ENCODE measurements at regions not wholly inside any gene's neighbourhood (a gene's known extent, or its start where the extent isn't known, plus 50 kb on each side); places are given as distances from the start of the nearest gene placed in this dataset.
"Not testable (repeated sequence)": the region's sequence is repeated elsewhere in the genome, so short reads cannot be mapped to it uniquely, and the experiment has no call there.

DNA sequence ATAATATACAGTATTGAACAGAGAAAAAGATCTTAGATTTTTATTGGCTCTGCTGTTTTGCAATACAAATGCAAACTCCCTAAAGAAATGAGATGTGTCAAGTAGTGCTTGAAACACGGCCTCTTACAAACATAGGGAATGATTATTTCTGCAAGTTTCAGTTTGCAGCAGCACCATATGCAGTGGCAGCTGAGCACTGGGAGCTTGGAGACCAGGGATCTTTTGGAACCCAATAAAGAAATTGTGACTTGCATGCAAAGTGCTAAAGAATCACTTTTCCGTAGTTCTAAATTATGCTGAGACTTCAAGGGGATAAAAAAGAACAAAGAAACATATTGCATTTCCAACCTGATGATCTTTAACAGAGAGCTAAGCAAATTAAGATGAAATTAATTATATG lies 674.6 kb upstream of the ZNF608 start:
- no peak for DNase-seq (ENCODE audit: low read depth)

DNA sequence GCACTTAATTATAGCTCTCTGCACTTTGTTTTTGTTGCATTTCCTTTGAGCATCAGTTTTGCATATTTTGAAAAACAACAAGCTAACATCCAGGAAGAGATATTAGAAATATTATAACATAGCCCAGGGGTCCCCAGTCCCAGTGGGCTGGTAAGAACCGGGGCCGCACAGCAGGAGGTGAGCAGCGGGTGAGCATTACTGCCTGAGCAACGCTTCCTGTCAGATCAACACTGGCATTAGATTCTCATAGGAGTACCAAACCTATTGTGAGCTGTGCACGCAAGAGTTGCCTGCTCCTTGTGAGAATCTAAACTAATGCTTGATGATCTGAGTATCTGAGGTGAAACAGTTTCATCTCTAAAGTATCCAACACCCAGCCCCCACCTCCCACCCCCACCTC lies 675.9 kb upstream of the ZNF608 start:
- DNase-seq (ENCODE audit: low read depth) = no peak

DNA sequence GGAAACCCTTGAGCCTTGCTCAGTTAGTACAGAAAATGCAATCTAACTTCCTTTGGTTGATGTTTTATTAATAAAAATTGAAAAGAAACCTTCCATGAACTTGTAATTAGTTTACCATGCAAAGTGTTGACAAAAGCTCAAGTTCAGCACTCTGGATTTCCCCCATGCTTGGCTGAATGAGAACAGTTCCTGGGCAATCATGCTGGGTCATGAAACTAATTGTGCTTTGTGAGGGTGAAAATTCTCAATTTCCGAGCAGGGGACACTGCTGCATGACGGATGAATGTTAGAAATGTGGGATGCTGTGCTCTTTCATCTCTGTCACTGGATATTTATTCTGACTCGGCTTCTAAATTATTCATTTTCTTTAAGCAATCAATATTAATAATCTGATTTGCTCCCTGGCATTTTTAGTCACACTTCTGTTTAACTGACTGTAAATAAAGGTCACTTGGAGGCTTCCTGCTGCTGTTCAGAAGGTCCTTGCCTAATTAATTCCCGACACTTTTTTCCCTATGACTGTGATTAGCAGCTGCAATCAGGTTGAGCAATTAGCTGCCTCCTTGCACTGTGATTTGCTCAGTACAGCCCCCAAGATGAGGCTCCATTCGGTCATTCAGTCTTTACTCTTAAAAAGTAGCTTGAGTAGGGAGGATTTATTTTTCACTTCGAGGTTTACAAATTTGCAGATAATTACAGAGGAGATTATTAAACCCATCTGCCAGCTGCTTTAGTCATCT lies 678.1 kb upstream of the ZNF608 start:
- DNase-seq (ENCODE audit: low read depth) = no peak

DNA sequence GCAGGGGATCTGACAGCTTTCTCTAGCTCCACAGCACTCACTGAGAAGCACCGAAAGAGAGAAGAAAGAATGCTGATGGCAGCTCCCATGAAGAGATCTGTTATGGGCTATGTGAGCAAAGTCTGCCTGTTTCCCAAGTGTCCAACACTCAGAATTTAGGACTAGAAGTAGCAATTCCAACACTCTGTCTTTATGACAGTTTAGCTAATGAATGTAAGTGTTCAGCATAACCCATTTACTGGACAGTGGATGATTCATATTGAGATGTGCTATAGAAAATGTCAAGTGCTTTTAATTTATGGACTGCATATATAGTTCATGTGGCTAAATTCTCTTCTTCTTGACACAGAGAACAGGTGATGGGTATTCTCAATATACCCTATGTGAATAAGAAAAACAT lies 683.1 kb upstream of the ZNF608 start:
- no peak for DNase-seq (ENCODE audit: low read depth)

DNA sequence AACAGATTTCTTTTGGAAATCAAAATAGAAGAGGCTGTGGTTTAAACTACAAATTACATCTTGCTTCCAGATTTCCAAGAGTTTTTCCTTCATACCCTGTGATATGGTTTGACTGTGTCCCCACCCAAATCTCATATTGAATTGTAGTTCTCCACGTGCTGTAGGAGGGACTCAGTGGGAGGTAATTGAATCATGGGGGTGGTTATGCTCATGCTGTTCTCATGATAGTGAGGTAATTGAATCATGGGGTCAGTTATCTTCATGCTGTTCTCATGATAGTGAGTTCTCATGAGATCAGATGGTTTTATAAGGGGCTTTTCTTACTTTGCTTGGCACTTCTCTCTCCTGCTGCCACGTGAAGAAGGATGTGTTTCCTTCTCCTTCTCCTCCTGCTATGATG lies 687.0 kb upstream of the ZNF608 start:
- no peak for DNase-seq (ENCODE audit: low read depth)

DNA sequence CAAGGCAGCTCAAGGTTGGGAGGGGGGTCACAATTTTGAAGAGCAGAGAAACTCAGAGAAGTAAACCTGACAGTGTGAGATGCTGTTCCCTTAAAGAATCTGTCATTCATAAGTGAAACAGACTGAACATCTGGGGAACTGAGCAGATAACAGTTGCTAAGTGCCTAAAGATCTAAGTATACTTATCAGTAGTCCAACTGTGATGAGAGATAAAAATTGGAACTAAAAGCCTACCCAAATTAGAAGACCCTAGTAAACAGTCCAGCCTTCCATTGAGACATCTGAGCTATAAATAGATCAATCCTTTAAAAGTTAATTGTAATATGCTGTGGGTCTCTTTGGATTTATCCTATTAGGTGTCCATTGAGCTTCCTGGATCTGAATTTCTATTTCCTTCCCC lies 692.8 kb upstream of the ZNF608 start:
- DNase-seq (ENCODE audit: low read depth) = no peak

DNA sequence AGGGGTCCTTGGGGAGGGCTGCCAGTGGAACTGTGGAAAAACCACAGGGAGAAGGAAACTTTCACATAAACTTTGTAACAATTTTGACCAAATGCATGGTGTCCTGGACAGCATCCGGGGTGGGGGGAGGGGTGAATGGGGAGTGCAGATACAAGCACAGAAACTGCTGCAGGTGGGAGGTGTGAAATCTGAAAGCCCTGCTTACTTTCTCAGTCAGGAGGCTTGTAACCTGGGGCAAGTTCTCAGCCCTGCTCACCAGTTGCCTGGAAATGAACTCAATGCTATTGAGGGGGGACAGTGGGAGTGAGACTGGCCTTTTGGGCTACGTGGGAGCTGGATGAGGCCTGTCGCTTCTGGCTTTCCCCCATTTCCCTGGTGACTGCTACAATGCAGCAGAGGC lies 694.5 kb upstream of the ZNF608 start:
- DNase-seq (ENCODE audit: low read depth) = no peak

DNA sequence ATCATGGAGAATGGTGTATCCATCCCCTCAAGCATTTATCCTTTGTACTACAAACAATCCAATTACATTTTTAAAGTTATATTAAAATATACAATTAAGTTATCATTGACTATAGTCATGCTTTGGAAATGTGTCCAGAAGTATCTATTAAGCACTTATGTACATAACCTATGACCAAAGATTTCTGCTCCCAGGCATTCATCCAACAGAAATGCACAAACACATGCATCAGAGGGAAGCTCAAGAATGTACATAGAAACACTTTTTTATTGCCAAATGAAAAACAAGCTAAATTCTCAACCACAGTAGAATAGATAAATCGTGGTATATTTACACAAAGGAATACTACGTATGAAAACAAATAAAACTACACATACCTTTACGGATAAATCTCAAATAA lies 700.5 kb upstream of the ZNF608 start:
- no peak for DNase-seq (ENCODE audit: low read depth)

DNA sequence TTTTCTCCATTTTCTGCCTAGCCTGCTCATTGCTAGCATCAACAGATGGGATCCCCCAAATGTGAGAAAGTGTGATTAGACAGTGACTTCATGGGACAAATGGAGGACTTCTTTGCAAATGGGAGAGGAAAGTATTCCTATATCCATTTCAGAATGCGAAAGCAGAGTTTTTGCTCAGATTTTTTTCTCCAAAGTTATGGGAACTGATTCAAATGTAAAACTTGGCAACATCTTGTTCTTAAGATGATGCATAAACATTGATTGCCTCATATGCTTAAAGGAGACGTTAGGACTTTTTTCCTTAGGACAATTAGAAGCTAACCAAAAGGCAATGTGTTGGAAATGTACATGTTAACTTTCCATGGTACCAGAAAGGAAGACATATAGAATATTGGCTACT lies 704.3 kb upstream of the ZNF608 start:
- no peak for DNase-seq (ENCODE audit: low read depth)

DNA sequence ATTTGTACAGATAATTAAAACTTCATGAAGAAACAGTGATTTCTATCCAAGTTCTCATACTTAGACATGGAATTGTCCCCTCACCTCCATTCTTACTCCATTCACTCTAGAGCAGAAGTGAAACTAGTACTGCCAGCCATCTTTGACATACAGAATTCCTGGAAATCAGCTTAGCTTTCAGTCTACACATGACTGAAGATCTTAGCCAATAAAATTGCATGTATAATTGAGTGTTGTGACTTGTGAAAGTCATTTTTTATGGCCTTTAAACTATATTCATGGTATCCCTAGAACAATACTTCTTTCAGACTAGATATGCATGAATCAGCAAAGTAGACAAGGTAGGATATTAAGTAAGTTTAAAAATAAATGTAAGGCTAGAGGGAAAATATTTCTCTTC lies 705.2 kb upstream of the ZNF608 start:
- no peak for DNase-seq (ENCODE audit: low read depth)

DNA sequence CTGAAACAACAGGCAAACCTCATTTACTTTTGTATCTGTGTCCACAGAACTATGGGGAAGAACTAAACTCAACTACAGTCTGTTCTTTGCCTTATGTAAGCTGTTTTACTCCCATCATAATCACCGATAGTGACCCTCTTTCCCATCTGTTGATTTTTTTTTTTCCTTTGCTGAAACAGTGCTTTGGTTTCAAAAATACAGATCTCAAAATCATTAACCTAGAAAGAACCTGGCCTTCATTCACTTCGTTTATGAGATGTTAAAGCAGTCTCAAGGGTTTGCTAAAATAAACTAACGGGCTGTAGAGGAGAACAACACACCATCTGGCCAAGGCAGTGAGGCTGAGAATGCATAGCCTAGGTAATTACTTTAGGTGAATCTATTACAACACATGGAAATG lies 706.6 kb upstream of the ZNF608 start:
- no peak for DNase-seq (ENCODE audit: low read depth)

DNA sequence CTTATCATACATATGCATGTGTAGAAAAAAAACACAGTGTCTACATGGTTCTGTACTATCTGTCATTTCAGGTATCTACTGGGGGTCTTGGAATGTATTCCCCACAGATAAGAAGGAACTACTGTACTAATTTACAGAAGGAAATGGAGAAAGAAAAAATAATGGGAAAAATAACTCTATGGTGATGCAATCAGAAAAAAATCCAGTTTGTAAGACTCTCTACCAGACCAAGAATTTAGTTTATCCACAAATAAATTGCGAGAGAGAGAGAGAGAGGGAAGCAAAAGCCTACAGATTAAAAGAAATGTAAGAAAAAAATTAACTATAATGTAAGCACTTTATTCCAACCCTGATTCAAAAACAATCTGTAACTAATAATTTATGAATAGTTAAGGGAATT lies 708.6 kb upstream of the ZNF608 start:
- no peak for DNase-seq (ENCODE audit: low read depth)

DNA sequence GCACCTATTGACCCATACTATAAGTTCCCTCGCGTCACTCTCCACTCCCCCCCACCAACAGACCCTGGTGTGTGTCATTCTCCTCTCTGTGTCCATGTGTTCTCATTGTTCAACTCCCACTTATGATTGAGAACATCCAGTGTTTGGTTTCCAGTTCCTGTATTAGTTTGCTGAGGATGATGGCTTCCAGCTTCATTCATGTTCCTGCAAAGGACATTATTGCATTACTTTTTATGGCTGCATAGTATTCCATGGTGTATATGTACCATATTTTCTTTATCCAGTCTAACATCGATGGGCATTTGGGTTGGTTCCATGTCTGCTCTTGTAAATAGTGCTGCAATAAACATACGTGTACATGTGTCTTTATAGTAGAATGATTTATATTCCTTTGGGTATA lies 709.6 kb upstream of the ZNF608 start:
- DNase-seq (ENCODE audit: low read depth) = not testable (repeated sequence)

DNA sequence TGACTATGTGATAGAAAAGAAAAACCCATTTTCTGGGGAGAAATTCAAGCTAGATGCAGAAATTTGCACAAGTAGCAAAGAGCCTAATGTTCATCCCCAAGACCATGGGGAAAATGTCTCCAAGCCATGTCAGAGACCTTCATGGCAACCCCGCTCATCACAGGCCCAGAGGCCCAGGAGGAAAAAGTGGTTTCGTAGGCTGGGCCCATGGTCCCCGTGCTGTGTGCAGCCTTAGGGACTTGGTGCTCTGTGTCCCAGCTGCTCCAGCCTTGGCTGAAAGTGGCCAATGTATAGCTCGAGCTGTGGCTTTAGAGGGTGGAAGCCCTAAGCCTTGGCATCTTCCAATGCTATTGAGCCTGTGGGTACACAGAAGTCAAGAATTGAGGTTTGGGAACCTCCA lies 711.2 kb upstream of the ZNF608 start:
- DNase-seq (ENCODE audit: low read depth) = no peak

DNA sequence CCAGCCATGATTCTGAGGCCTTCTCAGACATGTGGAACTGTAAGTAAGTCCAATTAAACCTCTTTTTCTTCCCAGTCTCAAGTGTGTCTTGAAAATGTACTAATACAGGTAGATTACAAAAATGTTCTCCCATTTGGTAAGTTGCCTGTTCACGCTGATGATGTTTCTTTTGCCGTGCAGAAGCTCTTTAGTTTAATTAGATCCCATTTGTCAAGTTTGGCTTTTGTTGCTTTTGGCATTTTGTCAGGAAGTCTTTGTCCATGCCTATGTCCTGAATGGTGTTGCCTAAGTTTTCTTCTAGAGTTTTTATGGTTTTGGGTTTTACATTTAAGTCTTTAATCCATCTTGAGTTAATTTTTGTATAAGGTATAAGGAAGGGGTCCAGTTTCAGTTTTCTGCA lies 712.5 kb upstream of the ZNF608 start:
- not testable (repeated sequence) for DNase-seq (ENCODE audit: low read depth)

DNA sequence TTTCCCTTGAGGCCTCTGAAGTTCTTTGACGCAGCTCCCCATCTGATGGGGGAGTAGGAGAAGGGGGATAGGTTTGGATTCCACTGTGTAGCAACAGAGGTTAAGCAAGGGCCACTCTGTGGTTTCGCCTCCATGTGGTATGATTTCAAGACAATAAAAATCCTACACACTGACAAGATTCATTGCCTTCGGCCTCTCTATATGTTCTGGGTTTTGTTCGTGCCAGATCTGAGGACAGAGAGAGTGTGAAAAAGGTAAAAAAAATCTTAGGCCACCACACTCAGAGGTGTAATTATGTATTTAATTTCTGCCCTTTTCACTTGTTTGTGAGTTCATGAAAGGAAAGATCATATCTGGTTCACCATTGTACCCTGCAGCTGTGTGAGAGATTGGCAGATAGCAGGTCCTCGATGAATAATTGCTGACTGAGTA lies 715.2 kb upstream of the ZNF608 start:
- no peak for DNase-seq (ENCODE audit: low read depth)

DNA sequence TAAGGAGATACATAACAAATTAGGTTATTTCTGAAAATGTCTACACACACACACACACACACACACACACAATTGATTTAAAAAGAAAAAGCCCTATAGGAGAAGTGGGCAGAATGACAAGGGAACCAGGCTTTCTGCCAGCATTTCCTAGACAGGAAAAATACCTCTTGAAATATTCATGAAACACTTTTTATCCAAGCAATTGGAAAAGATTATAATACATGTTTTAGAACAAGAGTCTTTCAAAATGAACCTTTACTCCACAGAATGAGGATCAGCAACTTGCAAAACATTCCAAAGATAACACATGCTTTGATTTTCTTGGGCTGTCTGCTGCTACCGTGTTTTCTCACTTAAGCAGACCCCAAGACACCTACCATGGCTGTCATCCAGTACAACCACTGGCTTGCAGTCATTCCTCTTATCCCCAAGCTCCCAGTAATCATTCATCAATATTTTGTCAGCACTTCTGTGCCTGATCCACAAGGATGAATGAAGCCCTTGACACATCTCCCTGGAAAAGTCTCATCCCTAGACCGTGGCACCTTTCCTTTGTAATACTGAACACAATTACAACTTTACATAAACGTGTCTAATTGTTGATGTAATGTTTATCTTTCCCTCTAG lies 717.1 kb upstream of the ZNF608 start:
- DNase-seq (ENCODE audit: low read depth) = no peak

DNA sequence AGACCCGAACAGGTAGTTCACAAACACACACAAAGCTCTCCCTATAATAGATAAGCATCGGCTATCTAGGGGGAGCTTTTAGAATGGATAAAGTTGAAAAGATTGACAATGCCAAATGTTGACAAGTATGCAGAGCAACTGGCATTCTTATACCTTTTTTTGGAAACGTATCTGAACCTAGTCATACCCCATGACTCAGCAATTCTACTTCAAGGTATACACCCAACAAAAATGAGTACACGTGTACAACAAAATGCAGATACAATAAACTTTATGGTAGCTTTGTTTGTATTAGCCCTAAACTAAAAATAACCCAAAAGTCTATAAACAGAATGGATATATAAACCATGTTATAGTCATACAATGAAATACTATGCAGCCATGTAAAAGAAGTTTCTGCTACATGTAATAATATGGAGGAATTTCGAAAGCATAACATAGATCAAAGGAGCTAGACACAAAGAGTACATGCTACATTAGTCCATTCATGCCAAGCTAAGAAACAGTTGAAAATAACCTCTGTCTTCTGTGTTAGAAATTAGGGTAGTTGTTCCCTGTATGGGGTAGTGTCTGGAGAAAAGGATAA lies 718.5 kb upstream of the ZNF608 start:
- DNase-seq (ENCODE audit: low read depth) = no peak

DNA sequence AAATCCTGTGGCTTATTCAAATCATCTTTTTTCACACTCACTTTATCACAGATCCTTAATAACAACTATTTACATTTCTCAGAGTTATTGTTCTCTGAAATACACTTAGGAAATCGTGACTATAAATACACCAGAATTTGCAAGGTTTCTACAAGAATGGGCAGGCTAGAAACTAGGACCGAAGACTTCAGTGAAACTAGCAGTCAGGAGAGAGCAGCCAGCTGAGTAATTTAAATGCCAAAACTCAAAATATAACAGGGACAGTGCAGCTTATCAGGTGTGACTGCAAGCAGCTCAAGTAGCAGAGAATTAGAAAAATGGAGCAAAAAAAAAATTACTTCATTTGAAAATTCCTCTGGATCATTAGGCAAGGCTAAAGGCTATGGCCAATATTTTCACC lies 719.3 kb upstream of the ZNF608 start:
- DNase-seq (ENCODE audit: low read depth) = no peak

DNA sequence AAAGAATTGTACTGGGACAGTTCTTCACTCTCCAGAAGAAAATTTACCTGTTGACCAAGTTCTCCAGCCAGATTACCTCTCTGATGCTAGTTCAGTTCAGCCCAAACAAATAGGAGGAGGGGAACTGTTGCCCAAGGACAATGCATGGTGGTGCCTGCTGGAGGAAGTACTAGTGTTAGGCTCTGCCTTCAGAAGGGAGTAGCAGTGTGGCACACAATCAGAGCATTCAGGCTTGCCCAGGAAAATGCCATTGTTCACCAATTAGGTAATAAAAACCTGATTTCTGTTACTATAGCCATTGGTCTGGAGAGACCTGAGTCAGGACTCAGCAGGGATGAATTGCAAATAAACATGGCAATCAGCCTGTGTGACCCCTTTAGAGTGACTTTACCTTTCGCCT lies 720.8 kb upstream of the ZNF608 start:
- no peak for DNase-seq (ENCODE audit: low read depth)

DNA sequence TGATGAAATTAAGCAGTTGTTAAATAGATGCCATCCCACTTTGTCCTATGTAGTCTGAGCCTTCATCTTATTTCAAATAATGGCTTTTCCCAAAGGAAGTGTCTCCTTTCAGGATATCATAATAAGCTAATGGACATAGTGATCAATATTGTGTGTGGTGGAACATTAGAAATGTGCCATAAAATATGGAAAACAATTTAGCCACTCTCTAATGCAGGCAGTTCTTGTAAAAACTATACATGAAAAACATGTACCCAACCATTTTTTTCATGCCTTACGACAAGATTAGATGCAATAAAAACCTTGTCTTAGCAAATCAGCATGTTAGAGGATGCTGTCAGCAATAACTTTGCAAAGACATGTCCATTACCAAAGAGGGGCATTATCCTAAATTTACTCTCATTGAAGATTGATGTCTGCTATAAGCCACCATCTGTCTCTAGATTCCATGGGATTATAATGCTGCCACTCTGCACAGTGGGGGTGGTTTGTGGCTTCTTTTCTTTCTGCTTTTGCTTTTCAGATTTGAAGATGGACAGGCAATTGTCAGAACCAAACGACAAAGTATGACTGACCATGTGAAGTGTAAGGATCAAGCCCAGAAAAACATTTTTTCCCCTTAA lies 724.0 kb upstream of the ZNF608 start:
- DNase-seq (ENCODE audit: low read depth) = no peak

DNA sequence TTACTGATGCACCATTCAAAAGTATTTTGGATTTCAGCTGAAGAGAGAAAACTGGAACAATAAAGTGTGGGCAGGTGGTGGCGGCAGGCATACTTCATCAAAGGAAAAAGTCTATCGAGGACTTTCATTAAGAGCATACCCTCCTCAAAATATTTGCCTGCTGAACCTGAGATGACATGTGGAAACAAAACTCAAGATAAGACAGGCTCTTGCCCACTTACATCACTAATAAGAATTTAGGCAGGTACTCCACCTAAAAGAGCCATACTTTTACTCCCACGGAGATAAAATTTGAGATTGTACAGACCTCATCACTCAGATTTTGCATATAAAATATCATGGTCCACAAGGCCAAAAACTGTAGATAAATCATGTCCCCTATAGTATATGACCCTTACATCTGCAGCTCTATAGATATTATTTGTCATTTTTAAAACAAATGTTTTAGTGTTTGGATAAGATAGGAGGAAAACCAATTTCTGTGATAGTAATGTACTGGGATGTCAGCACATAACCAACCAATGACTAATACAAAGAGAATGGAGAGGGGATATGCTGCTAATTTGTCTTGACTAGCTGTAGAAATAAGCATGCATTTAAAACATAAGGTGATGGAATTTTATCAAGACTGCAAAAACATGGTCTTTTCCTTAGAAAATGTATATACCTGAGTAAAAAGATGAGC lies 730.6 kb upstream of the ZNF608 start:
- DNase-seq (ENCODE audit: low read depth) = no peak

DNA sequence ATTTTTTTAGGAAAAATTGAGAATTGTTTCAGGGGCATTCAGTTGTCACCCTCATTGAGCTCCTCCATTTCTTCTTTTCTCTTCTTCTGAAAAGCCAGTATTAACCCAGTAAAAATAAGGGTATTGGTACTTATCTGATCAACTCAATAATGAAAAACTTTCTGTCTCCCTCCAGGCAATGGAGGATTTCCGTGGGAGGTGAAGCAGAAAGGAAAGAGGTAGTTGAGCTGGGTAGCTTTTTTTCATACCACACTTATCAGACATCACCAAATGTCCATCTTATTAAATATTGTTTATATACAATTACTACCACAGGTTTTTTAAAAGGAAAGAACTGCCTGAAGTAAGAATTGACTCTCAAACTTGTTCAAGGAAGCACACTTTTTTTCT lies 731.1 kb upstream of the ZNF608 start:
- no peak for DNase-seq (ENCODE audit: low read depth)
